GM13977 (cell line): ENCODE measurements at regions not wholly inside any gene's neighbourhood (a gene's known extent, or its start where the extent isn't known, plus 50 kb on each side); places are given as distances from the start of the nearest gene placed in this dataset.
"Not testable (repeated sequence)": the region's sequence is repeated elsewhere in the genome, so short reads cannot be mapped to it uniquely, and the experiment has no call there.

Source experiments
- DNase-seq: peaks from one replicate; pipeline ENCODE4 v3.0.0; 2012; ENCODE audit warnings: low spot score
- in situ Hi-C: fragments of 300-500 bp; cut with MboI; formaldehyde crosslinking; loops from one replicate; pipeline ENCODE4 v1.12.0; 2022; ENCODE audit warnings: low sequenced_read_pairs, low pct_unique_long_range_greater_than_20kb, mixed read lengths, inconsistent platforms; ENCODE audit not compliant: unreplicated experiment
- TF ChIP-seq, protein P1 (sequence below): IDR thresholded peaks from 2 replicates; pipeline ENCODE4 v1.5.1; 2012; ENCODE audit warnings: mild to moderate bottlenecking, control low read depth; ENCODE audit not compliant: insufficient read depth; ENCODE audit errors: extremely low read depth, missing control alignments

DNA sequence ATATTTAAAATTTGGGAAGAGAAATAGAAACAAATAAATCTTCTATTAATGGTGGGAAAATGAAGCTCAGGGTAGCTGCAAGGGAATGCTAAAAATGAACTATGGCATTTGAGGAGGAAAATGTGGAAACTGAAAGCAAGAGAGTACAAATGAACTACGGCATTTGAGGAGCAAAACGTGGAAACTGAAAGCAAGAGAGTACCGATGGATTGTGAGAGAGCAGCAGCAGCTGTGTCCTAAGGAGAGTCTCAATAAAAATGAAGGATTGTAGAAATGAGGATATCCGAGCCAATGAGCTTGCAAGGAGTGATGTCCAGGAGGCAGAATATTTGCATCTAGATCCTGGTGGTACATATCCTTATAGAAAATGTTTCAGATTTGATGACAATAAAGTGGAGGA lies 547.1 kb upstream of the ZNF337 start:
- no peak for DNase-seq
- in situ Hi-C loops: no loop called here
- TF ChIP-seq, protein P1, sequence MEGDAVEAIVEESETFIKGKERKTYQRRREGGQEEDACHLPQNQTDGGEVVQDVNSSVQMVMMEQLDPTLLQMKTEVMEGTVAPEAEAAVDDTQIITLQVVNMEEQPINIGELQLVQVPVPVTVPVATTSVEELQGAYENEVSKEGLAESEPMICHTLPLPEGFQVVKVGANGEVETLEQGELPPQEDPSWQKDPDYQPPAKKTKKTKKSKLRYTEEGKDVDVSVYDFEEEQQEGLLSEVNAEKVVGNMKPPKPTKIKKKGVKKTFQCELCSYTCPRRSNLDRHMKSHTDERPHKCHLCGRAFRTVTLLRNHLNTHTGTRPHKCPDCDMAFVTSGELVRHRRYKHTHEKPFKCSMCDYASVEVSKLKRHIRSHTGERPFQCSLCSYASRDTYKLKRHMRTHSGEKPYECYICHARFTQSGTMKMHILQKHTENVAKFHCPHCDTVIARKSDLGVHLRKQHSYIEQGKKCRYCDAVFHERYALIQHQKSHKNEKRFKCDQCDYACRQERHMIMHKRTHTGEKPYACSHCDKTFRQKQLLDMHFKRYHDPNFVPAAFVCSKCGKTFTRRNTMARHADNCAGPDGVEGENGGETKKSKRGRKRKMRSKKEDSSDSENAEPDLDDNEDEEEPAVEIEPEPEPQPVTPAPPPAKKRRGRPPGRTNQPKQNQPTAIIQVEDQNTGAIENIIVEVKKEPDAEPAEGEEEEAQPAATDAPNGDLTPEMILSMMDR: no peak

DNA sequence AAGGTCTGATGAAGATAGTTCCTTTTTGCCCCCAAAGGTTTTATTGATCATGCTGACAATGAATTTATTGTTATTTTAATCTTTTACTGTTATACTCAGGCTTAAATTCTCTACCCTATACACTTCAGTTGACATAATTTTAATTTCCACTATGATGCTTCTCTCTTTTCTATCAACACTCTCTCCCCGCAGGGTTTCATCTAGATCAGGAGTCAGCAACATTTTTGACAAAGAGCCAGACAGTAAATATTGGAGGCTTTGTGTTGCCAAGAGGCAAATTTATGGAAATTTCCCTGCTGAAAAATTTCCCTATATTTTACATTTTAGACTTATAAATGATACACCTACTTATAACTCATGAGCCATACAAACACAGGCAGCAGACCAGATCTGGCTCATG lies 524.0 kb upstream of the ZNF337 start:
- in situ Hi-C loops, DNase-seq: not testable (repeated sequence)

DNA sequence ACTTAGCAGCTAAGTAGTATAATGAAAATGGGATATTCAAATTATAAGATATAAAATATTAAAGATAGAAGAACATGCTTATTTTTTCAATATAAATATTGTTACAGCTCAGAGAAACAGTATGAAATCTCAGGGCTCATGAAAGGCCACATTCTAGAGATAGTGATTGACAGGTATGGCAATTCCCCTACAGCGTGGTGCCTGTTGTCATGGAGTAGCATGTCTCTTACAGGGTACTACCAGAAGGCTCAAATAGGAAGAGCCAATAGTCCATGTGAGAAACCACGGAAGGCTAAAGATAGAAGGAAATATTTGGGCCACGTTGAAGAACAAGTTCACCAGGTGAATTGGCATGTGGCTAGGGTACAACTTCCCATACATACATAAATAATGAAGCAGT lies 522.9 kb upstream of the ZNF337 start:
- DNase-seq, in situ Hi-C loops: not testable (repeated sequence)

DNA sequence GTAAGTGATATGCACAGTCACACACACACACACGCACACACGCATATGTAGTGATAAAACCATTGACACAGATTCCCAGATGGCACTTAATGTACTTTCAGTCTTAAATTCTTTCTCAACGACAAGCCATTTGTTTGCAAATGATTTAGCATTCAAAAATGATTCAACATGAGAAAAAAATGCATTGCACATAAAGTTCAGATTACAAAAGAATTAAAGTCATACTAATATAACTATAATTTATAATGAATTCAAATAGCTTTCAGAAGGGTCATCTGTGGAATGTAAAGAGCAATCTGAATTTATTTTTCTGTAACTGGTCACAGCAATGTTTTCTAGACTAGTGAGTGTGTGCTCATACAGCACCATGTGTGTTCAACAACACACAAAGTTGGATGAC lies 521.6 kb upstream of the ZNF337 start:
- no peak for DNase-seq
- in situ Hi-C loops: no loop called here
- TF ChIP-seq, protein P1: no peak

DNA sequence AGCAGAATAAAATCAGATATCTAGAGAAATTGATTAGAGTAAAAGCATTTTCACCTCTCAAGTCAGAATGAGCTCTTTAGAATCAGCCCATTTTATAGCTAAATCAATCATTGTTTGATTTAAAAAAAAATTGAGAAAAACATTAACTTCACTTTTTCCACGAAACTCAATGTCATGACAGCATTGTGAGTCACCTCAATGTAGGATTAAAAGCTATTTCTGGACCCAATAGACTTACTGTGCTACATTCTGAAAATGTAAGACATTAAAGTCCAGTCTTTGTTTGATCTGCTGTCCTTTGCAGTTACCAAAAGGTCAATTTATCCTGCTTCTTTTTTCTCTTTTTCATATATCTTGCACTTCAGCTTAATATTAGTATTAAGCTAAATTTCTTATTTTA lies 519.4 kb upstream of the ZNF337 start:
- DNase-seq: no peak
- in situ Hi-C loops: no loop called here
- TF ChIP-seq, protein P1: no peak

DNA sequence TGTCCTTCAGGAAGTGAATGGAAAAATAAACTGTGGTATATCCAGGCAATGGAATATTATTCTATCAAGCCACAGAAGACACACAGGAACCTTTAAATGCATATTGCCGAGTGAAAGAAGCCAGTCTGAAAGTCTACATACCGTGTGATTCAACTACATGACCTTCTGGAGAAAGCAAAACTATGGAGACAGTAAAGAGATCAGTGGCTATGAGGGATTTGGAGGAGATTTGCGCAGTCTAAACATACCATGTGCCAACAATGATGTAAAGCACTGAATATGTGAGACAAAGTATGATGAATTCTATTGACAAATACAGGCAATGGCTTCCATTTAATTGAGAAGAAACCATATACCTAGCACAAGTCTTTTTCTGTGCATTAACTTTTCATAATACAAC lies 518.3 kb upstream of the ZNF337 start:
- TF ChIP-seq, protein P1: no peak
- in situ Hi-C loops: no loop called here
- no peak for DNase-seq

DNA sequence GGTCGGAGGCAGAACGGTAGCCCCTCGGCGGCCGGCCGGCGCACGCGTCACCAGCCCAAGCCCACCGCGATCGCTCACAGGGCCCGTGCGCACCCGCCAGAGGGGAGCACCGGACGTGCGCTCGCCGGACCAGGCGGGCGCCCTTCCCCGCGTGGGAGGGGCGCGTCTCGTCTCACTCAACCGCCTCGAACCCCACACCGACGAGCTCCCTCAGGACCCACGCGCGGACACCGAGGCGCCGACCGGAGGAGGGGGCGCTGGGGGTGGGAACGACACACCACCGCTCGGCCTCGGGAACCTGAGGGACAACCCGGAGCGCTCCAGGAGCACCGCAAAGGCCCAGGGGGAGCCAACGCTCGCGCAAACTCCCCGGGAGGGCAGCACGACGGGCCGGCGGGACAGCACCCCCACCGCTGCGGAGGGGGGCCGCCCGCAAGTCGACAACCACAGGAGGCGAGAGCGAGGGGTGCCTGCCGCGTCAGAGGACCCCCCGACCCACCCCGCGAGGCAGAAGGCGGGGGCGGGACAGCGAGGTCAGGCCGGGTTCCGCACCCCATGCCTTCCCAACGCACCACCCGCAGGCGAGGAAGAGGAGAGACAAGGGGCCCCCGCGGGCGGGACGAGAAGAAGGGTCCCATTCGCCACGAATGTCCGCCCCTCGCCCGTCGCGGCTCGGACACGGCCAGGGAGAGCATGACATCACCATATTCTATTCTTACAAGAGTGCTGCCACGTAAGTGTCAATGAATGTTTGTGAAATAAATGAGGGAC lies 512.7 kb upstream of the ZNF337 start:
- TF ChIP-seq, protein P1: no peak
- in situ Hi-C loops: no loop called here
- DNase-seq: peak; percentile 28
